Neural cell (in vitro differentiated cells): ENCODE measurements at regions not wholly inside any gene's neighbourhood (a gene's known extent, or its start where the extent isn't known, plus 50 kb on each side); places are given as distances from the start of the nearest gene placed in this dataset.

ENCODE experiments used
- H2AFZ ChIP-seq: fragments of 200-600, 300-800 bp; sonication (generic), shearing (Covaris generic); 2 replicates; pipeline ENCODE4 v1.6.0; 2014; ENCODE audit warnings: low read depth, mild to moderate bottlenecking, antibody characterized with exemption, low read length, moderate library complexity
- H3F3A ChIP-seq: fragments of 200-600 bp; shearing (Covaris generic); 2 replicates; pipeline ENCODE4 v1.6.1; 2016; ENCODE audit warnings: mild to moderate bottlenecking, moderate library complexity, mixed read lengths, antibody characterized with exemption, low read length; ENCODE audit not compliant: insufficient read depth, poor library complexity, severe bottlenecking
- H3K27ac ChIP-seq: fragments of 200-600, 300-800 bp; sonication (generic), shearing (Covaris generic); 2 replicates; pipeline ENCODE4 v1.5.1; 2014; ENCODE audit warnings: mild to moderate bottlenecking, low read length, moderate library complexity
- H3K27me3 ChIP-seq: fragments of 300-800, 200-600 bp; sonication (generic), shearing (Covaris generic); 2 replicates; pipeline ENCODE4 v1.6.0; 2014; ENCODE audit warnings: mild to moderate bottlenecking, low read depth, low read length, moderate library complexity; ENCODE audit not compliant: insufficient read depth
- H3K36me3 ChIP-seq: fragments of 300-800, 200-600 bp; sonication (generic), shearing (Covaris generic); 2 replicates; pipeline ENCODE4 v1.5.1; 2014; ENCODE audit warnings: mild to moderate bottlenecking, antibody characterized with exemption, low read length, moderate library complexity; ENCODE audit not compliant: insufficient read depth
- H3K4me2 ChIP-seq: fragments of 300-800, 200-600 bp; sonication (generic), shearing (Covaris generic); 2 replicates; pipeline ENCODE4 v1.6.0; 2014; ENCODE audit warnings: mild to moderate bottlenecking, low read length
- H3K4me3 ChIP-seq: fragments of 300-800, 200-600 bp; sonication (generic), shearing (Covaris generic); 2 replicates; pipeline ENCODE4 v1.5.1; 2014; ENCODE audit warnings: mild to moderate bottlenecking, low read length, moderate library complexity
- H3K79me2 ChIP-seq: fragments of 200-600 bp; shearing (Covaris generic); replicated peaks from 2 replicates; pipeline ENCODE4 v1.6.0; 2014; ENCODE audit warnings: mild to moderate bottlenecking, low read length, moderate library complexity; ENCODE audit not compliant: insufficient read depth
- H3K9ac ChIP-seq: fragments of 300-800, 200-600 bp; sonication (generic), shearing (Covaris generic); 2 replicates; pipeline ENCODE4 v1.6.1; 2016; ENCODE audit warnings: mild to moderate bottlenecking, low read length, mixed read lengths
- H3K9me2 ChIP-seq: fragments of 200-600 bp; shearing (Covaris generic); 2 replicates; pipeline ENCODE4 v1.6.1; 2016; ENCODE audit warnings: mild to moderate bottlenecking, low read length, mixed read lengths; ENCODE audit not compliant: insufficient read depth
- H3K9me3 ChIP-seq: fragments of 200-600, 300-800 bp; sonication (generic), shearing (Covaris generic); 2 replicates; pipeline ENCODE4 v1.6.1; 2016; ENCODE audit warnings: mild to moderate bottlenecking, mixed run types, low read length, moderate library complexity, mixed read lengths
- H4K20me1 ChIP-seq: fragments of 200-600 bp; shearing (Covaris generic); 2 replicates; pipeline ENCODE4 v1.6.1; 2016; ENCODE audit warnings: mild to moderate bottlenecking, mixed run types; ENCODE audit not compliant: insufficient read depth
- EP300 ChIP-seq: fragments of 450-650 bp; conservative IDR thresholded peaks from 2 replicates; pipeline ENCODE4 v1.6.1; 2014; ENCODE audit warnings: antibody characterized with exemption, mild to moderate bottlenecking, moderate library complexity; ENCODE audit not compliant: poor library complexity, severe bottlenecking
- EZH2 ChIP-seq: fragments of 200-600, 300-800 bp; shearing (Covaris generic), sonication (generic); IDR thresholded peaks from 2 replicates; pipeline ENCODE4 v1.6.1; 2014; ENCODE audit warnings: antibody characterized with exemption, low read length, borderline replicate concordance, mild to moderate bottlenecking; ENCODE audit not compliant: insufficient read depth, poor library complexity, severe bottlenecking
- MXI1 ChIP-seq: fragments of 450-650 bp; conservative IDR thresholded peaks from 2 replicates; pipeline ENCODE4 v1.6.1; 2014; ENCODE audit warnings: antibody characterized with exemption, mild to moderate bottlenecking; ENCODE audit not compliant: poor library complexity, severe bottlenecking
- POLR2AphosphoS5 ChIP-seq: IDR thresholded peaks from 2 replicates; pipeline ENCODE4 v1.6.1; 2012
- RAD21 ChIP-seq: fragments of 450-650 bp; conservative IDR thresholded peaks from 2 replicates; pipeline ENCODE4 v1.6.1; 2014; ENCODE audit warnings: antibody characterized with exemption, mild to moderate bottlenecking, moderate library complexity
- SMC3 ChIP-seq: fragments of 450-650 bp; conservative IDR thresholded peaks from 2 replicates; pipeline ENCODE4 v1.6.1; 2014; ENCODE audit warnings: antibody characterized with exemption, mild to moderate bottlenecking, moderate library complexity; ENCODE audit not compliant: poor library complexity
- TAF1 ChIP-seq: IDR thresholded peaks from 2 replicates; pipeline ENCODE4 v1.6.1; 2012; ENCODE audit warnings: low read depth
- TF ChIP-seq, protein P1 (sequence below): fragments of 450-650 bp; IDR thresholded peaks from 2 replicates; pipeline ENCODE4 v1.5.1; 2014; ENCODE audit warnings: antibody characterized with exemption, mild to moderate bottlenecking, moderate library complexity; ENCODE audit not compliant: poor library complexity, severe bottlenecking
- TF ChIP-seq, protein P2 (sequence below): IDR thresholded peaks from 2 replicates; pipeline ENCODE4 v1.6.1; 2012; ENCODE audit warnings: borderline replicate concordance

DNA sequence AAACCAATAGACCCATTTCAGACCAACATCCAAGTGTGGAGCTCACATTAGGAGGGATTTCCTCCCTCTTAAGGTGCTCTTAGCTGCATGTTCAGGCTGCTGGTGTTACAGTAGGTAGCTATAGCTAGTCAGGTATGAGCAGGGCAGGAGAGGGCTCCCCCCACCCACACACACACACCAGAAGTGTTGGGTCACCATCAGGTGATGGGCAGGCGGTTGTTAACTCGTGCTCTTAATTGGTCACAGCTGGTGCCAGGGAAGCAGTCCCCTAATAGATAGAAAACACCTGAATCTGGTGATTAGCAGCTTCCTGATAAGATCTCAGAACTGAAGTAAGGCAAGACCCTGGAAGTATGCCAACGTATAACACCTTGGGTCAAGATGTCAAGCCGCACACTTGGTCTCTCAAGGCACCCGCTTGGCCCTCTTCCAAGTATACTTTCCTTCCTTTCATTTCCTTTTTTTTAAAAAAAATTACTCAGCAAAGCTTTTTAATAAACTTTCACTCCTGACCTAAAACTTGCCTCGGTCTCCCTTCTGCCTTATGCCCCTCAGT lies 532.4 kb downstream of the DNAH5 start:
- Histone ChIP-seq H3K79me2 (no peaks in the 10 kb centered on the region), H3K9me2 (no peaks in the 10 kb centered on the region), H3F3A (no peaks in the 10 kb centered on the region), H3K27me3 (no peaks in the 10 kb centered on the region), H3K4me2 (no peak overlapping the region), H4K20me1 (no peaks in the 10 kb centered on the region), H3K27ac (no peak overlapping the region), H3K4me3 (no peak overlapping the region), H3K9me3 (no peaks in the 10 kb centered on the region), H3K36me3 (no peaks in the 10 kb centered on the region), H2AFZ (no peak overlapping the region), H3K9ac (no peak overlapping the region)
- TF ChIP-seq EZH2 (no peak), TAF1 (no peak), POLR2AphosphoS5 (no peak), EP300 (no peak), RAD21 (no peak), SMC3 (no peak), MXI1 (no peak)
- TF ChIP-seq, protein P1, sequence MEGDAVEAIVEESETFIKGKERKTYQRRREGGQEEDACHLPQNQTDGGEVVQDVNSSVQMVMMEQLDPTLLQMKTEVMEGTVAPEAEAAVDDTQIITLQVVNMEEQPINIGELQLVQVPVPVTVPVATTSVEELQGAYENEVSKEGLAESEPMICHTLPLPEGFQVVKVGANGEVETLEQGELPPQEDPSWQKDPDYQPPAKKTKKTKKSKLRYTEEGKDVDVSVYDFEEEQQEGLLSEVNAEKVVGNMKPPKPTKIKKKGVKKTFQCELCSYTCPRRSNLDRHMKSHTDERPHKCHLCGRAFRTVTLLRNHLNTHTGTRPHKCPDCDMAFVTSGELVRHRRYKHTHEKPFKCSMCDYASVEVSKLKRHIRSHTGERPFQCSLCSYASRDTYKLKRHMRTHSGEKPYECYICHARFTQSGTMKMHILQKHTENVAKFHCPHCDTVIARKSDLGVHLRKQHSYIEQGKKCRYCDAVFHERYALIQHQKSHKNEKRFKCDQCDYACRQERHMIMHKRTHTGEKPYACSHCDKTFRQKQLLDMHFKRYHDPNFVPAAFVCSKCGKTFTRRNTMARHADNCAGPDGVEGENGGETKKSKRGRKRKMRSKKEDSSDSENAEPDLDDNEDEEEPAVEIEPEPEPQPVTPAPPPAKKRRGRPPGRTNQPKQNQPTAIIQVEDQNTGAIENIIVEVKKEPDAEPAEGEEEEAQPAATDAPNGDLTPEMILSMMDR: no peak
- TF ChIP-seq, protein P2, sequence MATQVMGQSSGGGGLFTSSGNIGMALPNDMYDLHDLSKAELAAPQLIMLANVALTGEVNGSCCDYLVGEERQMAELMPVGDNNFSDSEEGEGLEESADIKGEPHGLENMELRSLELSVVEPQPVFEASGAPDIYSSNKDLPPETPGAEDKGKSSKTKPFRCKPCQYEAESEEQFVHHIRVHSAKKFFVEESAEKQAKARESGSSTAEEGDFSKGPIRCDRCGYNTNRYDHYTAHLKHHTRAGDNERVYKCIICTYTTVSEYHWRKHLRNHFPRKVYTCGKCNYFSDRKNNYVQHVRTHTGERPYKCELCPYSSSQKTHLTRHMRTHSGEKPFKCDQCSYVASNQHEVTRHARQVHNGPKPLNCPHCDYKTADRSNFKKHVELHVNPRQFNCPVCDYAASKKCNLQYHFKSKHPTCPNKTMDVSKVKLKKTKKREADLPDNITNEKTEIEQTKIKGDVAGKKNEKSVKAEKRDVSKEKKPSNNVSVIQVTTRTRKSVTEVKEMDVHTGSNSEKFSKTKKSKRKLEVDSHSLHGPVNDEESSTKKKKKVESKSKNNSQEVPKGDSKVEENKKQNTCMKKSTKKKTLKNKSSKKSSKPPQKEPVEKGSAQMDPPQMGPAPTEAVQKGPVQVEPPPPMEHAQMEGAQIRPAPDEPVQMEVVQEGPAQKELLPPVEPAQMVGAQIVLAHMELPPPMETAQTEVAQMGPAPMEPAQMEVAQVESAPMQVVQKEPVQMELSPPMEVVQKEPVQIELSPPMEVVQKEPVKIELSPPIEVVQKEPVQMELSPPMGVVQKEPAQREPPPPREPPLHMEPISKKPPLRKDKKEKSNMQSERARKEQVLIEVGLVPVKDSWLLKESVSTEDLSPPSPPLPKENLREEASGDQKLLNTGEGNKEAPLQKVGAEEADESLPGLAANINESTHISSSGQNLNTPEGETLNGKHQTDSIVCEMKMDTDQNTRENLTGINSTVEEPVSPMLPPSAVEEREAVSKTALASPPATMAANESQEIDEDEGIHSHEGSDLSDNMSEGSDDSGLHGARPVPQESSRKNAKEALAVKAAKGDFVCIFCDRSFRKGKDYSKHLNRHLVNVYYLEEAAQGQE: no peak

DNA sequence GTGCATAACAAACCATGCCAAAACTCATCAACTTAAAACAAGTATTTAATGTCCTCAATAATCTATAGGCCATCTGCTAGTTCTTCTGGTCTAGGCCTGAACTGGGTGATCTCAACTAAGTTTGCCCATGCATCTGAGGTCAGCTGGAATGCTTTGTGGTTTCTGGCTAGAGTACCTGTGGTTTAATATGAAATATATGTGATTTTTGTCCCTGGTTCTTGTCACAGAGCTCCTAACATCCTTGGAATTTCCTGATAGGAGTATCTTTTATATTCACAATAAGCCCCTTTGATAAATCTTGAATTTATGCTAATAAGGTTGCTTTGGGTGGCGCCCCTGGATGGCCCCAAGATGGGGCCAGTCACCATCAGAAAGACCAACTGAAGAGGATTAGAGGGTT lies 535.9 kb downstream of the DNAH5 start:
- no peaks in the 10 kb centered on the region for H3F3A ChIP-seq
- H3K4me3 ChIP-seq: no peak overlapping the region
- no peaks in the 10 kb centered on the region for H3K9me3 ChIP-seq
- no peaks in the 10 kb centered on the region for H3K27me3 ChIP-seq
- H3K36me3 ChIP-seq: no peaks in the 10 kb centered on the region
- H3K27ac ChIP-seq: no peak overlapping the region
- H4K20me1 ChIP-seq: no peaks in the 10 kb centered on the region
- no peak overlapping the region for H3K4me2 ChIP-seq
- H3K9ac ChIP-seq: no peak overlapping the region
- H3K9me2 ChIP-seq: no peaks in the 10 kb centered on the region
- TF ChIP-seq EZH2: no peak
- TF ChIP-seq EP300: no peak
- TF ChIP-seq, protein P1: no peak
- TF ChIP-seq MXI1: no peak
- TF ChIP-seq SMC3: no peak
- no peak for TF ChIP-seq POLR2AphosphoS5
- TF ChIP-seq TAF1: no peak
- TF ChIP-seq, protein P2: no peak
- no peak for TF ChIP-seq RAD21
- H3K79me2 ChIP-seq: no peaks in the 10 kb centered on the region
- no peak overlapping the region for H2AFZ ChIP-seq
